SK-N-SH (cell line): ENCODE measurements at regions not wholly inside any gene's neighbourhood (a gene's known extent, or its start where the extent isn't known, plus 50 kb on each side); places are given as distances from the start of the nearest gene placed in this dataset.

ENCODE experiments used
- CTCF ChIA-PET: fragments of 300-600, 350-600 bp; formaldehyde crosslinking; extraction: SDS; loops from one replicate; lab custom pipeline; 2021; lab: Yijun Ruan, JAX
- POLR2A ChIA-PET: fragments of 350-600 bp; sonication (Branson Sonifier 250); formaldehyde crosslinking; extraction: SDS; loops from one replicate; lab custom pipeline; 2020; ENCODE audit warnings: antibody characterized with exemption, inconsistent platforms; lab: Yijun Ruan, JAX
- DNase-seq: peaks from one replicate; pipeline ENCODE4 v3.0.0; 2012
- H2AFZ ChIP-seq: fragments of 200-600 bp; sonication (generic); 2 replicates; pipeline ENCODE4 v1.8.1; 2016; ENCODE audit warnings: antibody characterized with exemption, mild to moderate bottlenecking, low read depth
- H3F3A ChIP-seq: fragments of 200-600 bp; sonication (generic); replicated peaks from 2 replicates; pipeline ENCODE3; 2016; ENCODE audit warnings: antibody characterized with exemption, mild to moderate bottlenecking; ENCODE audit not compliant: insufficient read depth
- H3K27ac ChIP-seq, 2 experiments: fragments of 200-500 bp in 1 of 2; fragments of 200-600 bp in 1 of 2; sonication (Bioruptor generic) in 1 of 2; sonication (generic), shearing (Covaris generic) in 1 of 2; 2 replicates each; pipeline versions ENCODE4 v1.5.1 to v1.6.1; 2014 to 2016; ENCODE audit warnings: low read depth in 2 of 2, inconsistent platforms in 1 of 2, low read length in 1 of 2, mild to moderate bottlenecking in 1 of 2, mixed read lengths in 1 of 2
- H3K27me3 ChIP-seq: fragments of 200-600 bp; sonication (generic), shearing (Covaris generic); 2 replicates; pipeline ENCODE4 v1.6.1; 2016; ENCODE audit warnings: mixed run types; ENCODE audit not compliant: insufficient read depth
- H3K36me3 ChIP-seq, 2 experiments: fragments of 200-500 bp in 1 of 2; fragments of 200-600 bp in 1 of 2; sonication (Bioruptor generic) in 1 of 2; sonication (generic) in 1 of 2; replicated peaks in 1 of 2; 2 replicates each; pipeline versions ENCODE3 to v1.5.1; 2014 to 2016; ENCODE audit warnings: low read length in 1 of 2, mild to moderate bottlenecking in 1 of 2; ENCODE audit not compliant: insufficient read depth in 2 of 2, control insufficient read depth in 1 of 2
- H3K4me1 ChIP-seq, 2 experiments: fragments of 200-500 bp in 1 of 2; fragments of 200-600 bp in 1 of 2; sonication (Bioruptor generic) in 1 of 2; sonication (generic), shearing (Covaris generic) in 1 of 2; 2 replicates each; pipeline versions ENCODE4 v1.5.1 to v1.6.1; 2014 to 2016; ENCODE audit warnings: low read depth in 1 of 2, low read length in 1 of 2, mixed run types in 1 of 2; ENCODE audit not compliant: insufficient read depth in 2 of 2, control insufficient read depth in 1 of 2
- H3K4me2 ChIP-seq: fragments of 200-600 bp; sonication (generic), shearing (Covaris generic); 2 replicates; pipeline ENCODE4 v1.6.1; 2017; ENCODE audit warnings: mixed run types
- H3K4me3 ChIP-seq, 2 experiments: fragments of 200-500 bp in 1 of 2; fragments of 200-600 bp in 1 of 2; sonication (Bioruptor generic) in 1 of 2; sonication (generic), shearing (Covaris generic) in 1 of 2; 2 replicates each; pipeline versions ENCODE4 v1.5.1 to v1.8.1; 2014 to 2016; ENCODE audit warnings: low read depth in 2 of 2, inconsistent platforms in 1 of 2, low read length in 1 of 2, mild to moderate bottlenecking in 1 of 2, mixed read lengths in 1 of 2, moderate library complexity in 1 of 2
- H3K79me2 ChIP-seq: fragments of 200-600 bp; sonication (generic); 2 replicates; pipeline ENCODE4 v1.8.1; 2017; ENCODE audit warnings: mild to moderate bottlenecking; ENCODE audit not compliant: insufficient read depth
- H3K9ac ChIP-seq: fragments of 200-600 bp; sonication (generic); 2 replicates; pipeline ENCODE4 v1.6.1; 2017; ENCODE audit warnings: mixed run types
- H3K9me2 ChIP-seq: fragments of 200-600 bp; sonication (generic); 2 replicates; pipeline ENCODE4 v1.6.1; 2017; ENCODE audit warnings: mixed run types
- H3K9me3 ChIP-seq: fragments of 200-600 bp; sonication (generic); 2 replicates; pipeline ENCODE4 v1.6.1; 2017; ENCODE audit warnings: mixed run types, mild to moderate bottlenecking, moderate library complexity
- H4K20me1 ChIP-seq: fragments of 200-600 bp; sonication (generic); 2 replicates; pipeline ENCODE4 v1.6.1; 2017; ENCODE audit warnings: mild to moderate bottlenecking, mixed run types; ENCODE audit not compliant: insufficient read depth
- CTCF ChIP-seq: fragments of 200-600 bp; sonication (generic); IDR thresholded peaks from 2 replicates; pipeline ENCODE4 v1.6.1; 2017; ENCODE audit warnings: antibody characterized with exemption, mild to moderate bottlenecking, moderate library complexity
- ELF1 ChIP-seq: IDR thresholded peaks from 2 replicates; pipeline ENCODE4 v1.4.0; 2012
- EP300 ChIP-seq, 2 experiments: IDR thresholded peaks; 2 replicates each; pipeline versions ENCODE4 v1.4.0 to v1.6.1; 2012; ENCODE audit warnings: borderline replicate concordance in 1 of 2, low read depth in 1 of 2, low read length in 1 of 2
- EZH2phosphoT487 ChIP-seq: fragments of 200-600 bp; sonication (generic); IDR thresholded peaks from 2 replicates; pipeline ENCODE4 v1.6.1; 2017; ENCODE audit warnings: low read depth, mixed run types, mild to moderate bottlenecking, antibody characterized with exemption, moderate library complexity, borderline replicate concordance
- FOXJ3 ChIP-seq: sonication (generic); formaldehyde crosslinking; IDR thresholded peaks from 2 replicates; pipeline ENCODE4 v1.5.1; 2020; ENCODE audit warnings: mild to moderate bottlenecking, missing genetic modification reagents
- GABPA ChIP-seq: IDR thresholded peaks from 2 replicates; pipeline ENCODE4 v1.4.0; 2012; ENCODE audit warnings: low read depth, mild to moderate bottlenecking
- MAX ChIP-seq: IDR thresholded peaks from 2 replicates; pipeline ENCODE4 v1.4.0; 2012; ENCODE audit warnings: low read depth
- MXI1 ChIP-seq: IDR thresholded peaks from 2 replicates; pipeline ENCODE4 v1.6.1; 2012; ENCODE audit warnings: mild to moderate bottlenecking, low read depth, low read length, improper control_type of control experiment
- NFIC ChIP-seq: IDR thresholded peaks from 2 replicates; pipeline ENCODE4 v1.4.0; 2012; ENCODE audit warnings: borderline replicate concordance
- PBX3 ChIP-seq: IDR thresholded peaks from 2 replicates; pipeline ENCODE4; 2012
- RAD21 ChIP-seq: IDR thresholded peaks from 2 replicates; pipeline ENCODE4 v1.6.1; 2012; ENCODE audit warnings: mild to moderate bottlenecking, low read length
- REST ChIP-seq: IDR thresholded peaks from 2 replicates; pipeline ENCODE4 v1.6.1; 2012; ENCODE audit warnings: mild to moderate bottlenecking, low read depth, low read length, moderate library complexity
- RXRA ChIP-seq: IDR thresholded peaks from 2 replicates; pipeline ENCODE4 v1.4.0; 2012; ENCODE audit warnings: low read depth, mild to moderate bottlenecking, borderline replicate concordance
- SIN3A ChIP-seq: IDR thresholded peaks from 2 replicates; pipeline ENCODE4 v1.6.1; 2012; ENCODE audit warnings: low read depth, mild to moderate bottlenecking, low read length, moderate library complexity, borderline replicate concordance
- TAF1 ChIP-seq: IDR thresholded peaks from 2 replicates; pipeline ENCODE4 v1.6.1; 2012; ENCODE audit warnings: low read depth, mild to moderate bottlenecking, low read length, moderate library complexity, borderline replicate concordance
- YY1 ChIP-seq: IDR thresholded peaks from 2 replicates; pipeline ENCODE4 v1.4.0; 2012; ENCODE audit warnings: low read depth, mild to moderate bottlenecking
- ZBTB33 ChIP-seq: IDR thresholded peaks from 2 replicates; pipeline ENCODE4 v1.4.0; 2012; ENCODE audit warnings: low read depth, borderline replicate concordance
- WGBS: methylation state at CpG from one replicate; pipeline ENCODE4 v1.1.6; 2017; ENCODE audit warnings: low lambda C conversion rate; 5-methylcytosine and 5-hydroxymethylcytosine counted together

GRCh38 chr6:147858421-147858820, 349.9 kb downstream of the SAMD5 start:
- Histone ChIP-seq H2AFZ (no peak overlapping the region), H3K36me3 (no peaks in the 10 kb centered on the region), H3K27me3 (no peaks in the 10 kb centered on the region; the same call in 1 of the 2 replicates), H3F3A (no peaks in the 10 kb centered on the region), H3K9me2 (no peaks in the 10 kb centered on the region), H3K4me3 (no peak overlapping the region), H3K9ac (no peak overlapping the region), H3K27ac (no peak overlapping the region), H3K4me2 (no peak overlapping the region), H3K79me2 (no peaks in the 10 kb centered on the region), H3K4me1 (no peaks in the 10 kb centered on the region), H4K20me1 (no peaks in the 10 kb centered on the region)
- ChIA-PET CTCF (no interaction called here), POLR2A (no interaction called here)
- DNase-seq, result no peak
- whole genome bisulfite sequencing, result 11% methylated on average over 2 of the region's 2 CpGs
- TF ChIP-seq CTCF, result no peak
- TF ChIP-seq ZBTB33, result no peak
- TF ChIP-seq GABPA, result no peak
- TF ChIP-seq ELF1, result no peak
- no peak for TF ChIP-seq RXRA
- no peak for TF ChIP-seq EZH2phosphoT487
- no peak for TF ChIP-seq MXI1
- TF ChIP-seq SIN3A, result no peak
- no peak for TF ChIP-seq MAX
- TF ChIP-seq RAD21, result no peak
- no peak for TF ChIP-seq TAF1
- TF ChIP-seq REST, result no peak
- TF ChIP-seq YY1, result no peak
- no peak for TF ChIP-seq NFIC
- TF ChIP-seq PBX3, result no peak
- TF ChIP-seq EP300 (IDR thresholded peaks at IDR 0.05; ENCODE audit: borderline replicate concordance in 1 of 2, low read depth in 1 of 2, low read length in 1 of 2), result no peak
- TF ChIP-seq FOXJ3 (CRISPR knock-in tag), result no peak
- TF ChIP-seq, all 33 proteins: peak for 0
- H3K9me3 ChIP-seq, result no peaks in the 10 kb centered on the region
